ENCODE measurements at regions not wholly inside any gene's neighbourhood (a gene's known extent, or its start where the extent isn't known, plus 50 kb on each side); places are given as distances from the start of the nearest gene placed in this dataset.

GRCh38 chr3:36298188-36298587 is 82.1 kb upstream of the STAC start:
- DNase-seq, result no peak

GRCh38 chr3:36302158-36302509 is 78.2 kb upstream of the STAC start:
- DNase-seq, result no peak

GRCh38 chr3:36302626-36303025 is 77.7 kb upstream of the STAC start:
- no peak for DNase-seq

GRCh38 chr3:36303286-36303685 is 77.0 kb upstream of the STAC start:
- no peak for DNase-seq

GRCh38 chr3:36305929-36306520 is 74.3 kb upstream of the STAC start:
- no peak for DNase-seq

- DNase-seq, result no peak
Measured at GRCh38 chr3:36309092-36309491, 71.2 kb upstream of the STAC start.

GRCh38 chr3:36312351-36312750 is 68.0 kb upstream of the STAC start:
- DNase-seq, result no peak

GRCh38 chr3:36317915-36318314 is 62.4 kb upstream of the STAC start:
- no peak for DNase-seq

GRCh38 chr3:36318621-36319200 is 61.6 kb upstream of the STAC start:
- no peak for DNase-seq

- no peak for DNase-seq
Measured at GRCh38 chr3:36319680-36320079, 60.6 kb upstream of the STAC start.
